GM23338 (cell line): ENCODE measurements at regions not wholly inside any gene's neighbourhood (a gene's known extent, or its start where the extent isn't known, plus 50 kb on each side); places are given as distances from the start of the nearest gene placed in this dataset.

ENCODE experiments used
- ATAC-seq: fragments of 200-7000 bp; cut with Tn5 transposase; 3 replicates; pipeline ENCODE4 v1.9.1; 2020
- DNase-seq: peaks from one replicate; pipeline ENCODE4 v3.0.0-alpha.2; 2015; ENCODE audit warnings: low spot score
- H2AFZ ChIP-seq: fragments of 200-600 bp; sonication (generic); 2 replicates; pipeline ENCODE4 v1.8.0; 2016; ENCODE audit warnings: antibody characterized with exemption, mild to moderate bottlenecking, moderate library complexity
- H3F3A ChIP-seq: fragments of 200-600 bp; sonication (generic); replicated peaks from 2 replicates; pipeline ENCODE4 v1.8.0; 2017; ENCODE audit warnings: antibody characterized with exemption, mixed run types, low read depth
- H3K27ac ChIP-seq: fragments of 200-600 bp; sonication (generic); 2 replicates; pipeline ENCODE4 v1.6.1; 2016; ENCODE audit warnings: low read depth
- H3K27me3 ChIP-seq: fragments of 200-600 bp; sonication (generic); 2 replicates; pipeline ENCODE4 v1.8.0; 2016; ENCODE audit warnings: mild to moderate bottlenecking, mixed run types, moderate library complexity; ENCODE audit not compliant: insufficient read depth
- H3K36me3 ChIP-seq: fragments of 200-600 bp; sonication (generic); 2 replicates; pipeline ENCODE4 v1.8.0; 2016; ENCODE audit warnings: mild to moderate bottlenecking; ENCODE audit not compliant: insufficient read depth
- H3K4me1 ChIP-seq: fragments of 200-600 bp; sonication (generic); 2 replicates; pipeline ENCODE4 v1.8.0; 2016; ENCODE audit warnings: mild to moderate bottlenecking, moderate library complexity; ENCODE audit not compliant: insufficient read depth
- H3K4me2 ChIP-seq: fragments of 200-600 bp; sonication (generic); 2 replicates; pipeline ENCODE4 v1.7.1; 2017; ENCODE audit warnings: mixed run types
- H3K4me3 ChIP-seq: fragments of 200-600 bp; sonication (generic); 2 replicates; pipeline ENCODE4 v1.6.1; 2016; ENCODE audit warnings: mixed run types
- H3K79me2 ChIP-seq: fragments of 200-600 bp; sonication (generic); replicated peaks from 2 replicates; pipeline ENCODE4 v1.8.0; 2017; ENCODE audit warnings: mild to moderate bottlenecking; ENCODE audit not compliant: insufficient read depth
- H3K9me2 ChIP-seq: fragments of 200-600 bp; sonication (generic); 2 replicates; pipeline ENCODE4 v1.8.0; 2017; ENCODE audit not compliant: insufficient read depth
- H4K20me1 ChIP-seq: fragments of 200-600 bp; sonication (generic); replicated peaks from 2 replicates; pipeline ENCODE4 v1.8.0; 2017; ENCODE audit warnings: mild to moderate bottlenecking; ENCODE audit not compliant: insufficient read depth
- H3K27ac Mint-ChIP-seq: 2 replicates; pipeline ENCODE4 v1.8.0; 2020; ENCODE audit warnings: inconsistent platforms, mild to moderate bottlenecking, moderate library complexity, mixed read lengths
- H3K27me3 Mint-ChIP-seq: 3 replicates; pipeline ENCODE4 v1.8.0; 2022; ENCODE audit warnings: low read depth, mild to moderate bottlenecking, moderate library complexity, mixed read lengths, inconsistent platforms; ENCODE audit not compliant: insufficient read depth, poor library complexity
- H3K36me3 Mint-ChIP-seq: 3 replicates; pipeline ENCODE4 v1.8.0; 2021; ENCODE audit warnings: low read depth, mild to moderate bottlenecking, inconsistent platforms, moderate library complexity, mixed read lengths
- H3K4me1 Mint-ChIP-seq: 3 replicates; pipeline ENCODE4 v1.8.0; 2020; ENCODE audit warnings: mild to moderate bottlenecking, inconsistent platforms, mixed read lengths
- H3K4me3 Mint-ChIP-seq: 3 replicates; pipeline ENCODE4 v1.8.0; 2021; ENCODE audit warnings: moderate library complexity, mild to moderate bottlenecking, inconsistent platforms, mixed read lengths
- H3K9me3 Mint-ChIP-seq: 3 replicates; pipeline ENCODE4 v1.8.0; 2020; ENCODE audit warnings: moderate library complexity, mild to moderate bottlenecking, inconsistent platforms, mixed read lengths
- CREB1 ChIP-seq: fragments of 250-450 bp; sonication (Bioruptor Pico); IDR thresholded peaks from 2 replicates; pipeline ENCODE4 v1.5.0; 2020; ENCODE audit warnings: low read depth, mild to moderate bottlenecking, moderate library complexity
- EZH2 ChIP-seq: fragments of 200-600 bp; sonication (generic); IDR thresholded peaks from one replicate; pipeline ENCODE4 v1.8.0; 2017; ENCODE audit warnings: antibody characterized with exemption, mild to moderate bottlenecking, low read depth; ENCODE audit not compliant: unreplicated experiment
- STAT1 ChIP-seq: IDR thresholded peaks from one replicate; pipeline ENCODE4 v1.6.1; 2016; ENCODE audit warnings: antibody characterized with exemption; ENCODE audit not compliant: unreplicated experiment
- TF ChIP-seq, protein P1 (sequence below): fragments of 250-450 bp; sonication (Bioruptor Pico); IDR thresholded peaks from 2 replicates; pipeline ENCODE4 v1.5.0; 2020; ENCODE audit warnings: mild to moderate bottlenecking, moderate library complexity
- TF ChIP-seq, protein P2 (sequence below), 2 experiments: fragments of 200-600 bp in 1 of 2; sonication (generic) in 1 of 2; conservative IDR thresholded peaks; 2 replicates each; pipeline versions ENCODE4 v1.5.1 to v1.6.1; 2016 to 2017; ENCODE audit warnings: antibody characterized with exemption in 2 of 2, low read depth in 2 of 2, mild to moderate bottlenecking in 2 of 2, moderate library complexity in 1 of 2
- TF ChIP-seq, protein P3 (sequence below): IDR thresholded peaks from 2 replicates; pipeline ENCODE4 v1.6.1; 2016; ENCODE audit warnings: antibody characterized with exemption

GRCh38 chr6:40319124-40319523 is 268.0 kb downstream of the LRFN2 start (continued):
- TF ChIP-seq, protein P1, sequence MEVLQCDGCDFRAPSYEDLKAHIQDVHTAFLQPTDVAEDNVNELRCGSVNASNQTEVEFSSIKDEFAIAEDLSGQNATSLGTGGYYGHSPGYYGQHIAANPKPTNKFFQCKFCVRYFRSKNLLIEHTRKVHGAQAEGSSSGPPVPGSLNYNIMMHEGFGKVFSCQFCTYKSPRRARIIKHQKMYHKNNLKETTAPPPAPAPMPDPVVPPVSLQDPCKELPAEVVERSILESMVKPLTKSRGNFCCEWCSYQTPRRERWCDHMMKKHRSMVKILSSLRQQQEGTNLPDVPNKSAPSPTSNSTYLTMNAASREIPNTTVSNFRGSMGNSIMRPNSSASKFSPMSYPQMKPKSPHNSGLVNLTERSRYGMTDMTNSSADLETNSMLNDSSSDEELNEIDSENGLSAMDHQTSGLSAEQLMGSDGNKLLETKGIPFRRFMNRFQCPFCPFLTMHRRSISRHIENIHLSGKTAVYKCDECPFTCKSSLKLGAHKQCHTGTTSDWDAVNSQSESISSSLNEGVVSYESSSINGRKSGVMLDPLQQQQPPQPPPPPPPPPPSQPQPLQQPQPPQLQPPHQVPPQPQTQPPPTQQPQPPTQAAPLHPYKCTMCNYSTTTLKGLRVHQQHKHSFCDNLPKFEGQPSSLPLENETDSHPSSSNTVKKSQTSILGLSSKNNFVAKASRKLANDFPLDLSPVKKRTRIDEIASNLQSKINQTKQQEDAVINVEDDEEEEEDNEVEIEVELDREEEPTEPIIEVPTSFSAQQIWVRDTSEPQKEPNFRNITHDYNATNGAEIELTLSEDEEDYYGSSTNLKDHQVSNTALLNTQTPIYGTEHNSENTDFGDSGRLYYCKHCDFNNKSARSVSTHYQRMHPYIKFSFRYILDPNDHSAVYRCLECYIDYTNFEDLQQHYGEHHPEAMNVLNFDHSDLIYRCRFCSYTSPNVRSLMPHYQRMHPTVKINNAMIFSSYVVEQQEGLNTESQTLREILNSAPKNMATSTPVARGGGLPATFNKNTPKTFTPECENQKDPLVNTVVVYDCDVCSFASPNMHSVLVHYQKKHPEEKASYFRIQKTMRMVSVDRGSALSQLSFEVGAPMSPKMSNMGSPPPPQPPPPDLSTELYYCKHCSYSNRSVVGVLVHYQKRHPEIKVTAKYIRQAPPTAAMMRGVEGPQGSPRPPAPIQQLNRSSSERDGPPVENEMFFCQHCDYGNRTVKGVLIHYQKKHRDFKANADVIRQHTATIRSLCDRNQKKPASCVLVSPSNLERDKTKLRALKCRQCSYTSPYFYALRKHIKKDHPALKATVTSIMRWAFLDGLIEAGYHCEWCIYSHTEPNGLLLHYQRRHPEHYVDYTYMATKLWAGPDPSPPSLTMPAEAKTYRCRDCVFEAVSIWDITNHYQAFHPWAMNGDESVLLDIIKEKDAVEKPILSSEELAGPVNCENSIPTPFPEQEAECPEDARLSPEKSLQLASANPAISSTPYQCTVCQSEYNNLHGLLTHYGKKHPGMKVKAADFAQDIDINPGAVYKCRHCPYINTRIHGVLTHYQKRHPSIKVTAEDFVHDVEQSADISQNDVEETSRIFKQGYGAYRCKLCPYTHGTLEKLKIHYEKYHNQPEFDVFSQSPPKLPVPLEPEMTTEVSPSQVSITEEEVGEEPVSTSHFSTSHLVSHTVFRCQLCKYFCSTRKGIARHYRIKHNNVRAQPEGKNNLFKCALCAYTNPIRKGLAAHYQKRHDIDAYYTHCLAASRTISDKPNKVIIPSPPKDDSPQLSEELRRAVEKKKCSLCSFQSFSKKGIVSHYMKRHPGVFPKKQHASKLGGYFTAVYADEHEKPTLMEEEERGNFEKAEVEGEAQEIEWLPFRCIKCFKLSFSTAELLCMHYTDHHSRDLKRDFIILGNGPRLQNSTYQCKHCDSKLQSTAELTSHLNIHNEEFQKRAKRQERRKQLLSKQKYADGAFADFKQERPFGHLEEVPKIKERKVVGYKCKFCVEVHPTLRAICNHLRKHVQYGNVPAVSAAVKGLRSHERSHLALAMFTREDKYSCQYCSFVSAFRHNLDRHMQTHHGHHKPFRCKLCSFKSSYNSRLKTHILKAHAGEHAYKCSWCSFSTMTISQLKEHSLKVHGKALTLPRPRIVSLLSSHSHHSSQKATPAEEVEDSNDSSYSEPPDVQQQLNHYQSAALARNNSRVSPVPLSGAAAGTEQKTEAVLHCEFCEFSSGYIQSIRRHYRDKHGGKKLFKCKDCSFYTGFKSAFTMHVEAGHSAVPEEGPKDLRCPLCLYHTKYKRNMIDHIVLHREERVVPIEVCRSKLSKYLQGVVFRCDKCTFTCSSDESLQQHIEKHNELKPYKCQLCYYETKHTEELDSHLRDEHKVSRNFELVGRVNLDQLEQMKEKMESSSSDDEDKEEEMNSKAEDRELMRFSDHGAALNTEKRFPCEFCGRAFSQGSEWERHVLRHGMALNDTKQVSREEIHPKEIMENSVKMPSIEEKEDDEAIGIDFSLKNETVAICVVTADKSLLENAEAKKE (CRISPR knock-in tag) = no peak
- TF ChIP-seq STAT1 = no peak
- TF ChIP-seq, protein P2, sequence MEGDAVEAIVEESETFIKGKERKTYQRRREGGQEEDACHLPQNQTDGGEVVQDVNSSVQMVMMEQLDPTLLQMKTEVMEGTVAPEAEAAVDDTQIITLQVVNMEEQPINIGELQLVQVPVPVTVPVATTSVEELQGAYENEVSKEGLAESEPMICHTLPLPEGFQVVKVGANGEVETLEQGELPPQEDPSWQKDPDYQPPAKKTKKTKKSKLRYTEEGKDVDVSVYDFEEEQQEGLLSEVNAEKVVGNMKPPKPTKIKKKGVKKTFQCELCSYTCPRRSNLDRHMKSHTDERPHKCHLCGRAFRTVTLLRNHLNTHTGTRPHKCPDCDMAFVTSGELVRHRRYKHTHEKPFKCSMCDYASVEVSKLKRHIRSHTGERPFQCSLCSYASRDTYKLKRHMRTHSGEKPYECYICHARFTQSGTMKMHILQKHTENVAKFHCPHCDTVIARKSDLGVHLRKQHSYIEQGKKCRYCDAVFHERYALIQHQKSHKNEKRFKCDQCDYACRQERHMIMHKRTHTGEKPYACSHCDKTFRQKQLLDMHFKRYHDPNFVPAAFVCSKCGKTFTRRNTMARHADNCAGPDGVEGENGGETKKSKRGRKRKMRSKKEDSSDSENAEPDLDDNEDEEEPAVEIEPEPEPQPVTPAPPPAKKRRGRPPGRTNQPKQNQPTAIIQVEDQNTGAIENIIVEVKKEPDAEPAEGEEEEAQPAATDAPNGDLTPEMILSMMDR (conservative IDR thresholded peaks at IDR 0.05; ENCODE audit: low read depth in 2 of 2) = no peak
- no peak for TF ChIP-seq CREB1 (CRISPR knock-in tag)
- TF ChIP-seq, protein P3, sequence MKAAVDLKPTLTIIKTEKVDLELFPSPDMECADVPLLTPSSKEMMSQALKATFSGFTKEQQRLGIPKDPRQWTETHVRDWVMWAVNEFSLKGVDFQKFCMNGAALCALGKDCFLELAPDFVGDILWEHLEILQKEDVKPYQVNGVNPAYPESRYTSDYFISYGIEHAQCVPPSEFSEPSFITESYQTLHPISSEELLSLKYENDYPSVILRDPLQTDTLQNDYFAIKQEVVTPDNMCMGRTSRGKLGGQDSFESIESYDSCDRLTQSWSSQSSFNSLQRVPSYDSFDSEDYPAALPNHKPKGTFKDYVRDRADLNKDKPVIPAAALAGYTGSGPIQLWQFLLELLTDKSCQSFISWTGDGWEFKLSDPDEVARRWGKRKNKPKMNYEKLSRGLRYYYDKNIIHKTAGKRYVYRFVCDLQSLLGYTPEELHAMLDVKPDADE = no peak
- TF ChIP-seq EZH2 = no peak

- no peak for ATAC-seq
- no peak for TF ChIP-seq CREB1 (CRISPR knock-in tag)
- TF ChIP-seq, protein P1 (CRISPR knock-in tag) = no peak
- TF ChIP-seq EZH2 = no peak
- Histone ChIP-seq H3F3A (no peaks in the 10 kb centered on the region), H3K27me3 (no peaks in the 10 kb centered on the region), H3K79me2 (no peaks in the 10 kb centered on the region), H4K20me1 (no peaks in the 10 kb centered on the region), H2AFZ (no peak overlapping the region), H3K4me3 (no peak overlapping the region), H3K4me1 (no peaks in the 10 kb centered on the region), H3K4me2 (no peak overlapping the region), H3K36me3 (no peaks in the 10 kb centered on the region), H3K9me2 (0 out of 2 replicates have a peak, but pooled peaks cover 6% of the 10 kb centered on the region), H3K27ac (no peak overlapping the region)
- H3K4me3 Mint-ChIP-seq = no peak overlapping the region
- H3K4me1 Mint-ChIP-seq = no peaks in the 10 kb centered on the region
- peaks cover 4% of the 10 kb centered on the region; the same call in 1 of the 3 replicates for H3K9me3 Mint-ChIP-seq
- DNase-seq = no peak
- H3K27ac Mint-ChIP-seq = no peak overlapping the region
- peaks cover 3% of the 10 kb centered on the region; the same call in 1 of the 3 replicates for H3K36me3 Mint-ChIP-seq
- peaks cover 6% of the 10 kb centered on the region for H3K27me3 Mint-ChIP-seq
Measured at GRCh38 chr6:40315060-40315459, 272.1 kb downstream of the LRFN2 start.
